Colon (tissue), 2 donors: ENCODE measurements at regions not wholly inside any gene's neighbourhood (a gene's known extent, or its start where the extent isn't known, plus 50 kb on each side); places are given as distances from the start of the nearest gene placed in this dataset.

Source experiments
- FAIRE-seq: peaks from 2 replicates; lab custom pipeline; 2012; peaks lifted over from hg19 to GRCh38; lab: Jason Lieb, UNC
- donor health status: control.
- donor health status: control.

DNA sequence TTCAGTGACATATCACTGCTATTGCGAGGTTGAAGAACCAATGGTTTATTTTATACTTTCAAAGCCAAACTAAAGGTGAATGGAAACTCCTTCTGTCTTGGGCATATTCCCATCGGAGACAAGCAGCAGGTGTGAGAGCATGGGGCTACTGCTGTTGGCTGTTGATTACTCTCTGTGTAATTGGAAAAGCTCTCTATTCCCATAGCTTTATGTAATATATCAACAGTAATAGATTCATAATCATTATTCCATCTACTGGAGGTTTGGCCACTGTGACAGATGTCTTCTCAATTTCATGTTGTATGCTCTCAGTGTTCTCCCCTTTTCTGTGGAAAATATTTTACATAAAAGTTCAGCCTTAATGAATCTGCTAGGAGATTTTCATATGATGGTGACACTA is 352.0 kb downstream of the BTG1 start:
- FAIRE-seq, result no peak

DNA sequence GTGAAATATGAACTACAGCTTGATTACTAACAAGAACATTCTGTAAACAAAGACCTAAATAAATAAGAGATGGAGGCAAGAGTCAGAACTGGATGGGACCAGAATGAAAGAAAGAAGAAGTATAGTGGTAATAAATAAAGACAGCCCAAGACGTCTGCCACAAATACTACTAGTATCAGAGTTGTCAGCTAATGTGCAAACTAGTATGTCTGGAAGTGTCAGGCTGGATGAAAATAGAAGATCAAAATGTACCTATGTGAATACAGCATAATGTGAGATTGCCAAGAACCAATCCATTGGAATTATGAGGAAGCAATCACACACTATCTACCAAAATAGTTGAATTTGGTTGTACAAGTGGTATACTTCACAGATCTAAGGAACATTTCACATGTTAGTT is 353.0 kb downstream of the BTG1 start:
- FAIRE-seq, result no peak

DNA sequence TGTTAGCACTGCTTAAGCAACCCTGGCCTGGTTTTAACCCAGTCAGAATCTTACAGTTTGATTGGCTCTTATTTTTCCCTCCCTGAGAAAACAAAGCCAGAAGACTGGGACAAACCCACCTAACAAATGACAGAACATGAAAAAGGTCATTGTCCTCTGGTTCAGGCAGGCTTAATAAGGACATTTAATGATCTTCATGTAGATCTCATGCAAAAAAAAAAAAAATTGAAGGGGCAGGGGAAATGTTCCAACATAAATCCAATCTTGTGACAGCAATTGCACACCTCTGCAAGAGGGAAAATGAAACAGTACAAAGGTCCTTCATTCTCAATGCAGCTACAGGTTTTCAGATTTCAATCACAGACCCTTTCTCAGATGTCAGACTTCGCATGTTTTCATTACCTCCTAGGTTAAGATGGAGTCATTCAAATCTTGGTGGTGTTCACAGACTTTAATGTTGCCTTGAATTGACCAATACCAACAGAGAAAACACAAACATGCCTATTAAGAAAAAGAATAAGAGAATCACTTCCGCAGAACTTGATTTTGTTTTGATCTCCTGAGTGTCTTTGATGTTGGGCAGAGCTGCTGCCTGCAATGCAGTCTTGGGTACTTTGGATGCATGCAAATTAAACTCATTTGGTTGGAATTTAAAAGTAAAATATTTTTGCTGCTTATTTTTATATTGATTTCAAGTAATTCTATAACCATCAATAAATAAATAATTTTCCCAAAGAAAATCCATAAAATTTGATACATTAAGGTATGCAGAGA is 359.0 kb downstream of the BTG1 start:
- peak; percentile 33 for FAIRE-seq

DNA sequence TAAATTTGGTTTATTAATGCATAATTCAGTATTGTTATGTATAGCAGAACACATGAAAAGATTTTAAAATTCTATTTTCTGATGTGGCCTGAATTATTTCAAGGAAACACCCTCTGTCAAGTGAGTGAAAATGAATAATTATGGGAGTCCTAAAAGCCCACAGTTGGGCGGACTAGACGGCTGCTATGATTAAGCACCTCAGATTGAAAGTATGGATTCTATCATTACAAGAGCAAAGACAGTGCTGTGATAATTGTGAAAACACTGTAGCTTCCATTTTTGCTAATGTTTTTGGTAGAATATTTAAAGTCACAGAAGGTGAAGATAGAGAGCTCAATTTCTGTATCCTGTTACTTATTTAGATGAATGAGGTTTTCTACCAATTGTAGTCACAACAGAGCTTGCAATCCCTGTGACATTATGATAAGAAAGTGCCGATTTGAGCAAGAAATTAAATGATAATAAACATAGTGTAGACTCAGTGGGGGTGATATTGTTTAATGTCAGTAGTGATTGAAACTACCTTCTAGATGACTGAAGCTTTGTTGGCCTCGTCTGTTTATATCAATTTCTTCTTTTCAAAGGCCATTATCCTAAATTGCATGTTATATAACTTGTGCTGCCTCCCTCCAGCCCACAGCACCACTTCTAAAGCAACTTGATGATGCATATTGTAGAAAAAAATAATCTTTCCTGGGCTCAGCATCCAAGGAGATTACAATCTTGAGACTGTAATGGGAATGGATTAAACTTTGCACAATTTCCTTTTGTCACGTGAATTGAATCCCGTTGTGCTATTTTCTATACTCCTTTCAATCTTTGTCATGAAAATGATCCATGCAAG is 359.8 kb downstream of the BTG1 start:
- no peak for FAIRE-seq

DNA sequence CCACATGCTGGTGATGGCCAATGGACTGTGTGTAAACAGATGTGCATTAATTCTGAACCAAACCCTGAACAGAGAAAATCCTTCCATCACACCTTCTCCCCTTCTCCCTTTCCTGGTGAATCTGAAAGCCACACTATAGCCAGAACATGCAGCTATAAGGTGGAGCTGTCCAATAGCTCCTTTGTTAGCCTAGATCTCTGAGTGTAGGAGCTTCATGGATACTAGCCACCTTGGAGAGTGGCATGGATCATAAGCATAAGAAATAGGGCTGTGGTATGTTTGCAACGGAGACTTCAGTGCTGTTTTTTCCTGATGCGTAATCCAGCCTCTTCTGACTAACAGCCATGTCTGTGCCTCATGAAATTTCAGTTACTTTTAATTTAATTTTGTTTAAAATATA is 364.5 kb downstream of the BTG1 start:
- no peak for FAIRE-seq

DNA sequence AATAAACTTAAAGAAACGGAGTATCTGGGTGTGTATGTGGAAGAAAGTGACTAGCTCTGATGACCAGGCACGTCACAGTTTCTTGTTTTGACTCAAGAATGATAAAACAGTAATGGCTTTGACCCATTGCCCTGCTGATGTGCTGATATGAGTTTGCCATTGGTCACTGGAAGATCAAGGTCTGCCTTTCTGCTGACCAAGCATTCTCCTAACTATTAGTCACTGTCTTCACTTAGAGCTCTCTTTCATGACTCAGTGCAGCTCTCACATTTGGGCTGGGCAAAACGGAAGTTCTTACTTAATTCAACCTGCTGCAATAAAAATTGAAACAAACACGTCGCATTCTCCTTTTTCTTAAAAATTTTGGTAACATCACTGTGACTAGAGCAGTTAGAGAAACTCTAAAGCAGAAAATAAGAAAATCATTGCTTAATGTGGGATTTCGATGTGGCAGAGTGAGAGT is 366.7 kb downstream of the BTG1 start:
- FAIRE-seq, result no peak

DNA sequence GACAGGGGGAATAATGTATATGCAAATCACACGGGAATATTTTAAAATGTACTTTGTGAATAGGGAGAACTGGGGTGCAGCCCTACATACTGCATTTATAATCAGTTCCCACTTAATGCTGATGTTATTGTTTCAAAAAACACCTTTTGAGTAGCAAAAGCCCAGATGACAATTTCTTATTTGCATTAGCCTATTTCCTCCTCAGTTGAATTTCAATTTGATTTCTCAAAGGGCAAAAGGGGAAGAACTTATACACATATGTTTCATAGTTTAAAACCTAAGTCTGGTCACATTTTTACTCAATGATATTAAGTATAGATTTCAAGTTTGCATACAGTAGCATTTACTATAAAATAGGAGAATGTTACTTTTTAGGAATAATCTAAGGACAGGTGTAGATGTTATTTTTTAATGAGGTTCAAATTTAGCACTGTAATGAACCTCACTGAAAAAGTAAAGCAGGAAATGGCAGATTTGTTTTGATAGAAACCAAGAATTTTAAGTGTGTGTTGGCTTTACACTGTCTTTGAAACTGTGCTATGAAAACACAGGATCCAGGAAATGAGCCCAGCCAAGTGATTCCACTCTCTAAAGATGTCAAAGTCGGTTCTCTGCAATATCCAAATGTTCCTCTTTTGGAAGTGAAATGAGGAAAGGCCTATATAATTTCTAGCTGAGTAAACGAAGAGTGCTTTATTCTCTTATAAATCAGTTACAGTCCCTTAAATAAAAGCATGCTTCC is 367.4 kb downstream of the BTG1 start:
- FAIRE-seq, result no peak

DNA sequence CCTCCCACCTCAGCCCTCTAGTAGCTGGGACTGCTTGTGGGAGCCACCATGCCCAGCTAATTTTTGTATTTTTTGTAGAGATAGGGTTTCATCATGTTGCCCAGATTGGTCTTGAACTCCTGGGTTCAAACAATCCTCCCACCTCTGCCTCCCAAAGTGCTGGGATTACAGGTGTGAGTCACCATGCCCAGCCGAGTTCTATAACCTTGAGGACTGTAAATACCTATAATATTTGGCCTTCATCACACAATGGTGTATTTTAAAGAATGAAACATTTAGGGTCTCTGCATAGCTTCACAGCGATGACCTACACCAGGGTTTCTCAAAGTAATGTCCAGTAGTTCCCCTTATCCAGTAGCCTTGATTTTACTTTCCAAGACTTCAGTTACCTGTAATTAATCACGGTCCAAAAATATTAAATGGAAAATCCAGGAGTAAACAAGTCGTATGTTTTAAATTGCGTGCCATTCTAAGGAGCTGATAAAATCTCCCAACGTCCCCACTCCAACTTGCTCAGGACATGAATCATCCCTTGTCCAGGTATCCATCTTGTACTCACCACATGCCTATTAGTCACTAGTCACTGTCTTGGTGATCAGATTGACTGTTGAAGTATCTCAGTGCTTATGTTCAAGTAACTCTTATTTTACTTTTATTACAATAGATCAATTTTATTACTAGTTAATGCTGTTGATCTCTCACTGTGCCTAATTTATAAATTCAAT is 368.2 kb downstream of the BTG1 start:
- no peak for FAIRE-seq

DNA sequence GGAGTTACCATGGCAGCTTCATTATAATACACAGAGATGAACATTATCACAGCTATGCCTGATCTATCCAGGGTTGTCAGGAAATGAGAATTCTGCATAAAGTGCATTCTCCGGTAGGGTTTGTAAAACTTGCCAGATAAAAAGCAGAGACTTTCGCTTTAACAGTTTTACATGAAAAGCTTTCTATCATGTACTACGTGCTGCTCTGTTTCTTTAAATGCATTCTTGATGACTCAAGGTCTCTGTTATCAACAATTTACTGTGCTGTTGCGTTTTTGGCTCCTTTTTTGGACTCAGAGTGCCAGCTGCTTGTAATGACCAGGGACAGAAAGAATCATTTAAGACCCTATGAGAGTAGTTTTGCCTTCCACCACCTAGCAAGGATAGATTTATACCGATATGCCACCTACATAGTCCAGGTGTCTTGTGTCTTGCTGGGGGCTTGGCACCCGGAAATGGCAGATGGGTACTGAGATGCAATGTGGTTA is 371.2 kb downstream of the BTG1 start:
- no peak for FAIRE-seq

DNA sequence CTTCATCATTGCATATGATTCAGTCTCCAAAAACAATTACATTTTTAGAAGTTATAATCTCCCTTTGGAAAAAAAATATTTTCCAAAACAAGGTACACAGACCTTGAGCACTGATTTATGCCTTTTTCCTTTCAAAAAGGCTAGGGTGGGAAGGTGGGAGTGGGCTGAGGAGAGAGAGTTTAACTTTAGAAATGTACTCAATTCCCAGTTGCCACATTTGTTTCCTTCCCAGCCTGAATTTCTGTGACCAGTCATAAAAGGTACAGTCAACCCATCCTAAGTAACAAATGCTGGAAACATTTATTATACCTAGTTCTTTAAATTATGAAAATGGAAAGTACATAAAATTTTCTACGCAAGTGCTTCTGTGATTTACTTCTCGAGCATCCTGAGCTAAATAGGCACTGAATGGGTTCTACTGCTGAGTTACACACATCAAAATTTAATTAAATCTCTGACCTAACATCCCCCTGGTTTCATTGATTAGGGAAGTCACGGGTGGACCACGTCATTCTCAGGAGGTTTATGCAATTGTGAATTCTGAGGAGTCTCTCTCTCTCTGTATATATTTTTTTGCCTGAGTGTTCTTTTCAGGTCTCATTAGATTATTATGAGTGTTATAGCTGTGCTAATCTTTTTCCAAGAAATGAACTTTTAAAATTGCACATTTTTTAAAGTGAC is 371.8 kb downstream of the BTG1 start:
- FAIRE-seq, result no peak

DNA sequence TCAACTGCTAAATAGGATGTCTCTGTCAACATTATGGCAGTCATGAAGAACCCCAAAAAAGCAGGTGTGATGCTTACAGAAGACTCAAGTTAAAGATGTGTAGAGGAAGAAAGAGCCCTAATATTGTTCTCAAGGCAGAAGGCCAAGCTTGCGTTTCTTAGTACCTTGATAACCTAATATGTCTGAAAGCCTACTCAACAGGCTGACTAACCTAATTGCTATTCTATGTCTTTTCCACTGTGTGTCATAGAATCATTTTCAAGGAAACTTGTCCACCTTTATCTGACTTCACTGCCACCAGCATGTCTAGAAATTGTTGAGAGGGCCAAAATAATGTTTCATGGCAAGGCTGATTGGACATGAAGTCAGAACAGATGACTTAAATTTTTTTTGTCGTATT is 373.2 kb downstream of the BTG1 start:
- FAIRE-seq, result no peak

DNA sequence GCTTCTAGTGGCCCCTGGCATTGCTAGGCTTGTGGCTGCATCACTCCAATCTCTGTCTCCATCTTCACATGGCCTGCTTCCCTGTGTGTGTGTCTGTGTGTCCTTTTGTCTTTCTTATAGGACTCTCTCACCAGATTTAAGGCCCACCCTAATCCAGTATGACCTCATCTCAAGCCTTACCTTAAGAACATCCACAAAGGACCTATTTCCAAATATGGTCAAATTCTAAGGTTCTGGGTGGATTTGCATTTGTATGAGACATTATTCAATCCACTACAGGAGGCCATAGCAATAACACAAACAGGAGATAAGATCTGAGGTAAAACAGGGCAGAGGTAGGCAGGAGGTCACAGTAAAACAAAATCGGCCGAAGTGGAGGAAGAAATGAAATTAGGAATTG is 375.9 kb downstream of the BTG1 start:
- no peak for FAIRE-seq

DNA sequence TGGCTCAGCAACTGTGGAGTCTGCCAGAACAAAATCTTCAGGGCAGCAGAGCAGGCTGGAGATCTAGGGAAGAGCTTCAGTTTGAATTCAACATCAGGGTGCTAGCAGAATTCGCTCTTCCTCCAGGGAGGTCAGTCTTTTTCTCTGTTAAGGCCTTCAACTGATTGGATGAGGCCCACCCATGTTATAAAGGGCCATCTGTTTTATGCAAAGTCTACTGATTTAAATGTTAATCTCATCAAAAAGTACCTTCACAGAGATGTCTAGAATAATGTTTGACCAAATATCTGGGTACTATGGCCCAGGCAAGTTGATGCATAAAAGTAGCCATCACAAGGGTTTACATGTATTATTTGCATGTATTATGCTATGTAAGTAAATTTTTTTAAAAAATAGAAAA is 378.4 kb downstream of the BTG1 start:
- no peak for FAIRE-seq

DNA sequence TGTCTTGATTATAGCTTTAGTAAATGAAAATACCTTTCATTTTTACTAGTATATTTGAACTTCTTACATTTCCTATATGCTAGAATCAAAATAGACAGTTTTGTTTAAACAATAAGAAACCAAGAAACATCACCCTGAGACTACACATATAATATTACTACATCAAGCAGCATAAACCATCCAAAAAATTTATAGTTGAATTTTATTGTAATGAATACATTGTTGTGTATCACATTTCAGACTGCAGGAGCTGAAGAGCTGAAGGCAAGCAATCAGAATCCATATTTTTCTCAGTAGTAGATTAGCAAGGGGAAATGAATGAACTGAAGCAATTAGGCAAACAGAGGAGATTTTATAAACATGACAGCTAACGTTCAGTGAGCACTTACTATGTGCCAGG is 379.2 kb downstream of the BTG1 start:
- FAIRE-seq, result no peak

DNA sequence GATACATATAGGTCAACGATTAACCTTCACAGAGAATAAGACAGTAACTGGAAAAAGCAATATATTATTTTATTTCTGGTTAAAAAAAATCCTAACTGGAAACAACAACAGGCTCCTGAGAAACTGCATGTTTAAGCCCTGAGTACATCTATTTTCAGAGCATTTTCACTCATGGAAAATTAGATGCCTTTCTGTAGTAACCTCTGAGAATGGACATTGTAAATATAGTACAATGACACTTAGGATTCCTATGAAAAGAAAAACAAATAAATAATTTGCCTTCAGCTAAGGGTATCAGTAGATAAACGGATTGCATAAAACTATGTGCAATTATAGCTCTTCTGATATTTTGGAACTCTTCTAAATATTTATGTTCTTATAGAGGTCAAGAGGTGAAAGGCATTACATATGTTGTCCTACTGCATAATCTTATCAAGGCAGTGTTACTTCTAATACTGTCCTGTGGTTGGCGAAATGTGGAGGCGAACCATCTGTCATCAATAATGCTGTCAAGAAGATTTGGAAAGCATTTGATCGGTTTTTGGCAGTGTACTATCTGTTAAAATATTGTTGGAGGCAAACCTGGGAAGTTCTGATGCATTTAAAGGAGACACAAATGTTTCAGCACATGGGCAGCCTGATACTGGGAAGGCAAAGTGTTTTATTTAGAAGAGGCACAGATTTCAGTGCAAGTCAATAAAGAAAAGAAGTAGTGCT is 381.8 kb downstream of the BTG1 start:
- no peak for FAIRE-seq

DNA sequence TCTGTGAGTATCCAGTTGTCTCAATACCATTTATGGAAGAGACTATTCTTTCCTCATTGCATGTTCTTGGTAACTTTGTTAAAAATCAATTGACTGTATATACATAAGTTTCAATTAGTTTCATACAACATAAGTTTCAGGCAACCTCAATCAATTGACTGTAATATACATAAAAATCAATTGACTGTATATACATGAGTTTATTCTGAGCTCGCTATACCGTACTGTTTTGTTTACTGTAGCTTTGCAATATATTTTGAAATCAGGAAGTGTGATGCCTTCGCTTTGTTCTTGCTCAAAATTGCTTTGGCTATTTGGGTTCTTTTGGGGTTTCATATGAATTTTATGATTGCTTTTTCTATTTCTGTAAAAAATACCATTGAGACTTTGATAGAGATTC is 392.0 kb downstream of the BTG1 start:
- FAIRE-seq, result peak; percentile 65

DNA sequence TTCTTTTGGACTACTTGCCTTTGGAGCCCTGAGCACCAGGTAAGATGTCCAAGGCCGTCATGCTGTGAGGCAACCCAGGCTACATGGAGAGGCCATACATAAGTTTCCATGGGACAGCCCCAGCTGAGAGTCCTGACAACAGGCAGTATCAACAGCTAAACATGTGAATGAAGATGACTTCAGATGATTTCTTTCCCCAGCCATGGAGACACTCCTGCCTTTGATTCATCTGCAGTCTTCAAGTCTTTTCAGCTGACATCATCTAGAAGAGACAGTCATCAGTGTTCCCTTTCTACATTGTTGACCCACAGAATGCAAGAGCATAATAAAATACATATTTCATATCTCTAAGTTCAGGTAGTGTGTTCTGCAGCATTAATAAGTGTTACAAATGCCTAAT is 398.7 kb downstream of the BTG1 start:
- FAIRE-seq, result no peak

DNA sequence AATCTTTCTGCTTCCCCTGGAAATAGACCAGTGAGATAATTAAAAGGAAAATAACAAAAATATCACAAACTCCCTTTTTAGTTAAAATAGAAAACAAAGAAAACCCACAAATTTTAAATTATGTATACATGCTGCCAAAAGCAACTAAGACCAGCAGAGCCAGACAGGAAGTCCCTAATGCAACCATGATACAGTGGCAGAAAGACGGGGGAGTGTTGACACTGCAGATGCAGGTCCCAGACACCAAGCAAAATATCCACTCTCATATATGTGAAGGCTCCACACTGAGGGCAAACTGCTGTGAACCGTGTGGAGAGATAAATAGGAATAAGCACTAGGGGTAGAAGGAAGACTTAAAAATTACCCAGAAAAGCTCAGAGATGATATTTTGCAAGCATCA is 401.0 kb downstream of the BTG1 start:
- FAIRE-seq, result no peak

DNA sequence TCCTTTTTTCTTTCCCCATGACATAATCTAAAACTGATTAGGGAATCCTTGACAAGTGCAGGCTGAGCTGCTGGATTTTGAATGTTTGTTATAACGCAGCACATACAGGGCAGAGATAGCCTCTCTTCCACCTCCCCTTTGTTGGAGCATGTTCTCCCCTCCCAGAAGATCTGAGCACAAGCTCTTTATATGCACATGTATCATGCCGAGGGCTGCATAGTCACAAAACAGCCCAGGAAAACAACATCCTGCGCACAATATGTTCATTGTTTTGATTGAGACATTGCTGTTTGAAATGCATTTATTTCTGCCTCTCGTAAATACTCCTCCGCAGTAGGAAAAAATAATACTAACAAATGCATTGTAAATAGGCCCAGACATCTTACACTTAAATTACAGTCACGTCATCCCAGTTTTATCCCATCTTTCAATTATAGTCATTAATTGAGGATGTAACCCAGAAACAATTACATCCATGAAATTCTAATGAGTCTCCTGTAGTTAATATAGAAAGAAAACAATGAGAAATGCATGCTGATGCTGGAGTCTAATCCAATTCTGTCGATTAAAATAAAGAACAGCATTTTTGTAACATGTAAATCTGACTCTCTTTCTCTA is 401.8 kb downstream of the BTG1 start:
- FAIRE-seq, result no peak

DNA sequence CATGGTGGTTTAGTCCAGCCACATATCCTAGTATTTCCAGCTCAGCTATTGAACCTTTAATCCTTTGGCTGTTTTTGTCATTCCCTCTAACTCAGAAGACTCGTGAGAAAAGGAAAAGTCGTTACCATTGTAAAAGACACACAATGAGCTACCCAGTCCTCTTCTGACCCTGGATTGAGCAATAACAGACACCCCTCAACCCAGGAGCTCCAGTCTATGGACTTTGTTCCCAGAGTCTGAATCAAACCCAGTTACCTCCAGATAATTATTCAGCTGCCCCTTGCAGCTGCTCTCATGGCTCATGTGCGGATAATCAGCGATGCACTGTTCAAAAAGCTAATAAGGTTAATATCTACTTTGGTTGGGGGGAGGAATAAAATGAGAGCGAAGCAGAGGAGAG is 402.4 kb downstream of the BTG1 start:
- no peak for FAIRE-seq
